ENCODE measurements at regions not wholly inside any gene's neighbourhood (a gene's known extent, or its start where the extent isn't known, plus 50 kb on each side); places are given as distances from the start of the nearest gene placed in this dataset.

DNA sequence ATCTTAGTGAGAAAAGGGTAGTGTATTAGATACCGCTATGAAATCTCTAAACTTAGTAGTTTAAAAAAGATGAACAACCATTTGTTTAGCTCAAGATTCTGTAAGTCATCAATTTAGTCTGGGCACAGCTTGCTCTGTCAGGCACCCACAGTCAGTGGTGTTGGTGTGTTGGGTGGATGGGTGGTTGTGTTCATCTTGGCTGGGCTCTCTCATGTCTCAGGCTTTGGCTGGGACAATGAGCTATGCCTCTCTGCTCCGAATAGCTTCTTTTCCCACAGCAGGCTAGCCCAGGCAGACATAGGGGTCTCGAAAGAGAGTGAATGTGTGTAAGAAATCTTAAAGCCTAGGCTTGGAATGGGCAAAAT lies 127.0 kb upstream of the GATB start:
- TF ChIP-seq GLIS1 (tag by site-specific recombination; IDR thresholded peaks at IDR 0.05) (no peak), ZNF157 (tag by site-specific recombination; IDR thresholded peaks at IDR 0.05) (no peak), ZNF768 (tag by site-specific recombination; IDR thresholded peaks at IDR 0.05) (no peak), SCRT2 (tag by site-specific recombination; IDR thresholded peaks at IDR 0.05) (no peak), ZXDB (tag by site-specific recombination; IDR thresholded peaks at IDR 0.05) (no peak), ZNF701 (tag by site-specific recombination; IDR thresholded peaks at IDR 0.05) (no peak), ZNF248 (tag by site-specific recombination; IDR thresholded peaks at IDR 0.05) (no peak), ZNF391 (tag by site-specific recombination; IDR thresholded peaks at IDR 0.05; ENCODE audit: borderline replicate concordance, low read depth) (no peak), ZSCAN23 (tag by site-specific recombination; IDR thresholded peaks at IDR 0.05) (no peak), KLF10 (tag by site-specific recombination; IDR thresholded peaks at IDR 0.05) (no peak)
- TF ChIP-seq, protein P1, sequence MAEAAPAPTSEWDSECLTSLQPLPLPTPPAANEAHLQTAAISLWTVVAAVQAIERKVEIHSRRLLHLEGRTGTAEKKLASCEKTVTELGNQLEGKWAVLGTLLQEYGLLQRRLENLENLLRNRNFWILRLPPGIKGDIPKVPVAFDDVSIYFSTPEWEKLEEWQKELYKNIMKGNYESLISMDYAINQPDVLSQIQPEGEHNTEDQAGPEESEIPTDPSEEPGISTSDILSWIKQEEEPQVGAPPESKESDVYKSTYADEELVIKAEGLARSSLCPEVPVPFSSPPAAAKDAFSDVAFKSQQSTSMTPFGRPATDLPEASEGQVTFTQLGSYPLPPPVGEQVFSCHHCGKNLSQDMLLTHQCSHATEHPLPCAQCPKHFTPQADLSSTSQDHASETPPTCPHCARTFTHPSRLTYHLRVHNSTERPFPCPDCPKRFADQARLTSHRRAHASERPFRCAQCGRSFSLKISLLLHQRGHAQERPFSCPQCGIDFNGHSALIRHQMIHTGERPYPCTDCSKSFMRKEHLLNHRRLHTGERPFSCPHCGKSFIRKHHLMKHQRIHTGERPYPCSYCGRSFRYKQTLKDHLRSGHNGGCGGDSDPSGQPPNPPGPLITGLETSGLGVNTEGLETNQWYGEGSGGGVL (tag by site-specific recombination; IDR thresholded peaks at IDR 0.05), result no peak
- TF ChIP-seq, protein P2, sequence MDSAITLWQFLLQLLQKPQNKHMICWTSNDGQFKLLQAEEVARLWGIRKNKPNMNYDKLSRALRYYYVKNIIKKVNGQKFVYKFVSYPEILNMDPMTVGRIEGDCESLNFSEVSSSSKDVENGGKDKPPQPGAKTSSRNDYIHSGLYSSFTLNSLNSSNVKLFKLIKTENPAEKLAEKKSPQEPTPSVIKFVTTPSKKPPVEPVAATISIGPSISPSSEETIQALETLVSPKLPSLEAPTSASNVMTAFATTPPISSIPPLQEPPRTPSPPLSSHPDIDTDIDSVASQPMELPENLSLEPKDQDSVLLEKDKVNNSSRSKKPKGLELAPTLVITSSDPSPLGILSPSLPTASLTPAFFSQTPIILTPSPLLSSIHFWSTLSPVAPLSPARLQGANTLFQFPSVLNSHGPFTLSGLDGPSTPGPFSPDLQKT (IDR thresholded peaks at IDR 0.05; ENCODE audit: borderline replicate concordance, low read depth, low read length), result no peak
- TF ChIP-seq, protein P3, sequence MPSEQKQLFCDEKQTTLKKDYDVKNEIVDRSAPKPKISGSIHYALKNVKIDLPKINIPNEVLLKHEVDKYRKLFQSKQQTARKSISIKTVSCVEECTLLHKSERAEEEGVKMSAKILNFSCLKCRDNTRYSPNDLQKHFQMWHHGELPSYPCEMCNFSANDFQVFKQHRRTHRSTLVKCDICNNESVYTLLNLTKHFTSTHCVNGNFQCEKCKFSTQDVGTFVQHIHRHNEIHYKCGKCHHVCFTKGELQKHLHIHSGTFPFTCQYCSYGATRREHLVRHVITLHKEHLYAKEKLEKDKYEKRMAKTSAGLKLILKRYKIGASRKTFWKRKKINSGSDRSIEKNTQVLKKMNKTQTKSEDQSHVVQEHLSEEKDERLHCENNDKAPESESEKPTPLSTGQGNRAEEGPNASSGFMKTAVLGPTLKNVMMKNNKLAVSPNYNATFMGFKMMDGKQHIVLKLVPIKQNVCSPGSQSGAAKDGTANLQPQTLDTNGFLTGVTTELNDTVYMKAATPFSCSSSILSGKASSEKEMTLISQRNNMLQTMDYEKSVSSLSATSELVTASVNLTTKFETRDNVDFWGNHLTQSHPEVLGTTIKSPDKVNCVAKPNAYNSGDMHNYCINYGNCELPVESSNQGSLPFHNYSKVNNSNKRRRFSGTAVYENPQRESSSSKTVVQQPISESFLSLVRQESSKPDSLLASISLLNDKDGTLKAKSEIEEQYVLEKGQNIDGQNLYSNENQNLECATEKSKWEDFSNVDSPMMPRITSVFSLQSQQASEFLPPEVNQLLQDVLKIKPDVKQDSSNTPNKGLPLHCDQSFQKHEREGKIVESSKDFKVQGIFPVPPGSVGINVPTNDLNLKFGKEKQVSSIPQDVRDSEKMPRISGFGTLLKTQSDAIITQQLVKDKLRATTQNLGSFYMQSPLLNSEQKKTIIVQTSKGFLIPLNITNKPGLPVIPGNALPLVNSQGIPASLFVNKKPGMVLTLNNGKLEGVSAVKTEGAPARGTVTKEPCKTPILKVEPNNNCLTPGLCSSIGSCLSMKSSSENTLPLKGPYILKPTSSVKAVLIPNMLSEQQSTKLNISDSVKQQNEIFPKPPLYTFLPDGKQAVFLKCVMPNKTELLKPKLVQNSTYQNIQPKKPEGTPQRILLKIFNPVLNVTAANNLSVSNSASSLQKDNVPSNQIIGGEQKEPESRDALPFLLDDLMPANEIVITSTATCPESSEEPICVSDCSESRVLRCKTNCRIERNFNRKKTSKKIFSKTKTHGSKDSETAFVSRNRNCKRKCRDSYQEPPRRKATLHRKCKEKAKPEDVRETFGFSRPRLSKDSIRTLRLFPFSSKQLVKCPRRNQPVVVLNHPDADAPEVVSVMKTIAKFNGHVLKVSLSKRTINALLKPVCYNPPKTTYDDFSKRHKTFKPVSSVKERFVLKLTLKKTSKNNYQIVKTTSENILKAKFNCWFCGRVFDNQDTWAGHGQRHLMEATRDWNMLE (tag by site-specific recombination; conservative IDR thresholded peaks at IDR 0.05; ENCODE audit: low read depth), result no peak
- TF ChIP-seq, protein P4, sequence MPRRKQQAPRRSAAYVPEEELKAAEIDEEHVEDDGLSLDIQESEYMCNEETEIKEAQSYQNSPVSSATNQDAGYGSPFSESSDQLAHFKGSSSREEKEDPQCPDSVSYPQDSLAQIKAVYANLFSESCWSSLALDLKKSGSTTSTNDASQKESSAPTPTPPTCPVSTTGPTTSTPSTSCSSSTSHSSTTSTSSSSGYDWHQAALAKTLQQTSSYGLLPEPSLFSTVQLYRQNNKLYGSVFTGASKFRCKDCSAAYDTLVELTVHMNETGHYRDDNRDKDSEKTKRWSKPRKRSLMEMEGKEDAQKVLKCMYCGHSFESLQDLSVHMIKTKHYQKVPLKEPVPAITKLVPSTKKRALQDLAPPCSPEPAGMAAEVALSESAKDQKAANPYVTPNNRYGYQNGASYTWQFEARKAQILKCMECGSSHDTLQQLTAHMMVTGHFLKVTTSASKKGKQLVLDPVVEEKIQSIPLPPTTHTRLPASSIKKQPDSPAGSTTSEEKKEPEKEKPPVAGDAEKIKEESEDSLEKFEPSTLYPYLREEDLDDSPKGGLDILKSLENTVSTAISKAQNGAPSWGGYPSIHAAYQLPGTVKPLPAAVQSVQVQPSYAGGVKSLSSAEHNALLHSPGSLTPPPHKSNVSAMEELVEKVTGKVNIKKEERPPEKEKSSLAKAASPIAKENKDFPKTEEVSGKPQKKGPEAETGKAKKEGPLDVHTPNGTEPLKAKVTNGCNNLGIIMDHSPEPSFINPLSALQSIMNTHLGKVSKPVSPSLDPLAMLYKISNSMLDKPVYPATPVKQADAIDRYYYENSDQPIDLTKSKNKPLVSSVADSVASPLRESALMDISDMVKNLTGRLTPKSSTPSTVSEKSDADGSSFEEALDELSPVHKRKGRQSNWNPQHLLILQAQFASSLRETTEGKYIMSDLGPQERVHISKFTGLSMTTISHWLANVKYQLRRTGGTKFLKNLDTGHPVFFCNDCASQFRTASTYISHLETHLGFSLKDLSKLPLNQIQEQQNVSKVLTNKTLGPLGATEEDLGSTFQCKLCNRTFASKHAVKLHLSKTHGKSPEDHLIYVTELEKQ (tag by site-specific recombination; IDR thresholded peaks at IDR 0.05; ENCODE audit: borderline replicate concordance), result no peak
- no peak overlapping the region for H3K4me3 ChIP-seq (ENCODE audit: low read depth, low read length)
- CTCF ChIA-PET, result no interaction called here
- no peaks in the 10 kb centered on the region for H3K4me1 ChIP-seq (ENCODE audit: control insufficient read depth, insufficient read depth, low read length)
- POLR2A ChIA-PET, result no interaction called here
- no peaks in the 10 kb centered on the region for H3K9me3 ChIP-seq (ENCODE audit: control insufficient read depth, insufficient read depth, low read depth, low read length)
- H3K36me3 ChIP-seq (ENCODE audit: control insufficient read depth in 2 of 2, insufficient read depth in 1 of 2, low read length in 2 of 2), result no peaks in the 10 kb centered on the region
- no peak overlapping the region for H3K27ac ChIP-seq (ENCODE audit: extremely low read depth, low read depth, low read length)
